NCI-H82 treated with DMSO at 0.1 percent for 48 hours (cell line): ENCODE measurements at regions not wholly inside any gene's neighbourhood (a gene's known extent, or its start where the extent isn't known, plus 50 kb on each side); places are given as distances from the start of the nearest gene placed in this dataset.
"Not testable (repeated sequence)": the region's sequence is repeated elsewhere in the genome, so short reads cannot be mapped to it uniquely, and the experiment has no call there.

Experiments used
- DNase-seq: peaks from one replicate; lab custom pipeline; 2025; ENCODE audit not compliant: unreplicated experiment; lab: John Stamatoyannopoulos, UW

DNA sequence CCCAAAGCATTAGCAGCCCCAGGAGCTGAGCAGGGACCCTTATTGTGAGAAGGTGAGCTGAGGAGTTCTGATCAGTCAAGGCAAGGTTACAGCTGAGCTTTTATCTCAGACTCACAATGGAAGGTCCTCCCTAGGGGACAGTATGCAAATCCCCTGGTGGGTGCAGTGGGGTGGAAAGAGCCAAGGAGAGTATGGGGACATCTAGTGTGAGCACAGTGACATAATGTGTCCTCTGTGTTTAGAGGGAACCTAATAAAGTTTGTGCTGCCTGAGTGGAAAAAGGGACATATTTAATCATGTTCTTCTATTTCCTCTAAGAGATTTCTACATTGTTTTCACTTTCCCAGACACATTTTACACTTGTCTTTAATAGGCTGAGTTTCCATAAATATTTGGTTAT, 438.0 kb downstream of the RPIA start:
- DNase-seq: not testable (repeated sequence)

DNA sequence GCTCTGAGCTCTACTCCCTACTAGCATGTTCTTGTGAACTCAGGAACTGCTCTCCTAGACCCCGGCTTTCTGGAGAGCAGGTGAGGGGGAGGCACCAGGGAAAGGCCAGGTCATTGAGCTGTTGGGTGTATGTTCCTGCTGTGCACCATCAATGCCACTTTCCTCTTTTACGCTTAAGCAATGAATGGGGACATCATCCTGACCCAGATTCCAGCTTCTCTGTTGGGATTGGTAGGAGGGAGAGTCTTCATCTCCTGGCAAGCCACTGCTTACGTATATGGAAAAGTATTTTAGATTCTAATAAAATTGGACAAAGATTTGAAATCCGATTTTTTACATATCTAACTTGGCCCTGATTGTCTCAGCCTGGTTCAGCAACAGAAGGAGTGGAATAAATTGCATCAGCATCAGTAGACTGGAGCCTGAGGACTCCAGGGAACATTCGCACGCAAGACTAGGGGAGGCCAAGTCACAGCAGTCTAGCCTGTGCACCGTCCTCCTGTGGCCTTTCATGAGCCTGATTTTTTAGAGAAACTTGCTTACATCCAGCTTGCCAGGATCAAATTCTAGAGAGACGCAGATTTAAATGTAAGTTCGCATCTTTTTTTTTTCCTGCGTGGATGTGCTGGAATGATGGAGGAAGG, 439.3 kb downstream of the RPIA start:
- DNase-seq: not testable (repeated sequence)

DNA sequence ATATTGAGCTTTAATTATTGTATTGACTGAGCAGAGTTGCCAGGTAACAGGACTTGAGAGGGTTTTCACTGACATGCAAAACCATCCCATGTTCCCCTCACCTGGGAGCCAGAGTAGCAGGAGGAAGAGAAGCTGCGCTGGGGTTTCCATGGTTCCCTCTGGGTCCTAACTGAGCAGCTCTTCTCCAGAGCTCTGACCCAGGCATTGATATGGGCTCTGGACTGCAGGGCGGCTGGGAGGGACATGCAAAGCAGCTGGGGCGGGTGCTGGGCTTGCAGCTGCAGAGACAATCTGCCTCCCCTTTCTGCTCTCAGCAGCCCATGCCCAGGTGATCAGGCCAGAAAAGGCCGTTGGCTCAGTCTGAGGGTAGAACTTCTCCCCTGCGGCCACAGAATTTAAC, 451.5 kb downstream of the RPIA start:
- not testable (repeated sequence) for DNase-seq

DNA sequence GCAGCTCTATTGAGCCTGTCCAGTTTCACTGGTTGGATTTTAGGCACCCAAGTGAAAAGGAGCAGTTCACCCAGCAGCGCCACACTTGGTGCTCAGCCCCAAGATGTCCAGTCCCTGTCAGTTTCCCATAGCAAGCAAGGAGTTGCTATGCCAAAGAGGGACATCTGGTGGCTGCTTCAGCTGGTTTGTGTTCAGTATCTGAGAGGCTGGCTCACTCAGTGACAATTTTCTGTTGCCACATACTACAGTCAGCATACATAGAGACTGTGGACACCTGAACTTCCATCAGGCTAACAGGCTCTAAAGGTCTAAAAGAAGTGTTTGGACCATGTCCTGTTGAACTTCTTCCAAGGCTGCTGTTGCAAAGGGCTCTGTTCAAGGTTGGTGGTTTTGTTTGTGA, 453.9 kb downstream of the RPIA start:
- DNase-seq: not testable (repeated sequence)

DNA sequence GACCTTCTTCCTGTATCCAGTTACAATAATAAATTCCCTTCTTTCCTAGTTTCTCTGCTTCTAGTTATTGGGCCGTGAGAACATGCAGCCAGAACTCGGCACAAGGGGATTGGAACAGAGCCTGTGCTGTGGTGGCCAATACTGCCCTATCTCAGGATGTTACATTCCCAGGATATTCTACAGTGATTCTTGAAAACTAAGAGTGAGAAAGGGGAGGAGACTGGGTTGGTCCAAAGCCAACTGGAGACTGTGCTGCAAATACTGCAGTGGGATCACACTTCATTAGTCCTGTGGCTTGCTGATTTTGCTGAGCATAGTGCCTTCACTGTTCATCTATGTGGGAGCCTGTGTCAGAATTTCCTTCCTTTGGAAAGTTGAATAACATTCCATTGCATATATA, 456.8 kb downstream of the RPIA start:
- not testable (repeated sequence) for DNase-seq

DNA sequence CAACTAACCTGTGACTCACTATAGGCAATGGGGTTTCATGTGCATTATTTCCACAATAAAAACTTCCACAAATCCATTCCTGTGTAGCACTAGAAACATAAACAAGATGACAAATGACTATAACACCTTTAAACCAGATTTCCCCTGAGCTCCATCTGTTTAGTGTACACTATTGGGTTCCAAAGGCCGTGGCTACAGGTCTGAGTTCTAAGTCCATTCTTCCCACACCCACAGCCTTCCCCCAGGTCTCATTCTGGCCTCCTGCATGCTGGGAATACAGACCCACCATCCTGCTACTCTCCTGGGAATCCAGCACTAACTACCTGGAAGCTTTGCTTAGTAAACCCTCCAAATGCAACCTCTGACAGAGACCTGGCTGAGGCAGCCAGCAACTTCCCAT, 460.2 kb downstream of the RPIA start:
- not testable (repeated sequence) for DNase-seq

DNA sequence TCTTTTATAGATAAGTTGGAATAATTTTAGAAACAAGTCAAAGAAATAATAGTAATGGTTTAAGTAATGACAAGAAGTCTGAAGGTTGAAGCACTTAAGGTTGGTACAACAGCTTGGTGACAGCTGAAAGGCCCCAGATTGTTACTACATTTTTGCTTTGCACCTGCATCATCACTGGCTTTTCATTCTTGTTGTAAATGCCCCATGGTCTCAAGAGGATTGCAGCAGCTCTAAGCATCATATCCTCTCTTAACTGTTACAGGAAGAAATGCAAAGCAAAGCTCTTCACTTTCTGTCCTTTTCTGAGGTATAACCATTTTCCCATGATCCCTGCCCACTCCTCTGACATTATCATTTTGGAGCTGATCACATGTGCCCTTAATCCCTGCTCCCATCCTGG, 461.0 kb downstream of the RPIA start:
- not testable (repeated sequence) for DNase-seq

DNA sequence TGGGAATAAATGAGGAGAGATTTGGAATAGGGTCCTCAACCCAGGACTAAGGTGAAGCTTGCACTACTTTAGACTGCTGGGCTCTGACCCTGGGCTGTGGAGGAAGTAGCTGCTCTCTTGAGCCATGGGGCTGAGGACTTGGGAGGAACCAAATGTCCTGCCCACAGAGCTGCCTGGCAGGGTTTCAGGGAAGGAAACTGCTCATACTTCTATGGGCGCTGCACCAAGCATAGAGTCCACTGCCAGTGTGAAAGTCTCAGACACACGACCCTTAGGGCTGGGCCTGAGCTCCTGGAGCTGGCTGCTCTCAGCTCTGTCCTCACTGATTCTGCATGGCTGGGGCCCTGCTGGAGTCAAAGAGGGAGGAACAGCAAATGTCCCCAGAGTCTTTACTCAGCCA, 461.7 kb downstream of the RPIA start:
- not testable (repeated sequence) for DNase-seq

DNA sequence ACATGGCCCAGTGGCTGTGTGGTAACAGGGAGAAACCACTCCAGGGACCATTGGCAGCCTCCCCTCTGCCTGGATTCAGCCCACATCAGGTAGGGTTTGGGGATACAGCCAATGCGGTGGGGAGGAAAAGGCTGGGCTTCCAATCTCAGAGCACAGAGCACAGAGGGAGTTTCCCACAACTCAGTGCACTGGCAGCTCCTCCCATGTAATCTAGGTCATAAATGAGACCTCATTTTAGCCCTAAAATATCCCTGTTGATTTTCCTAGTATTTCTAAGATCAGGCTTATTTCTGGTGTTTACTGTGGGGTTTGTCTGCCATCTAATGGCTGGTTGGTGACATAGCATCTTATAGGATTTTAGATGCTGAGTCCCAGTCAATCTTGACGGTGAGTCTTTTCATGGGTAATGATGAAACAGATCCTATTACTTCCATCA, 462.8 kb downstream of the RPIA start:
- DNase-seq: not testable (repeated sequence)

DNA sequence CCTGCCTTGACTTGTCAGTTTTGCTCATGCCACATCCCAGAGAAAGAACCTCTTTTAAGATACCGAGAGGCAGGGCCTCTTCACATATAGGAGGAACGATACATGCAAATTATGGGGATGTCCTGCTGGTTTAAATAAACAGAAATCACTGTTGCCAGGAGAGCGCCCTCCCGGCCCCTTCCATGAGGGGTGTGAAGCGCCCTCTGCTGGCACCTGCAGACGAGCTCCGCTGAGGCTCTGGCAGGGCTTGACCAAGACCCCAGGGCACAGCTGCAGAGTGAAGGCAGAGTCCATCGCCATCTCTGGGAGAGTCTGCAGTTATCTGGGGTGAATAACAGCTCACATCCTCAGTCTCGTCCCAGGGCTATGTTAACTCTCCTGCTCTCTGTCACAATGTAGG, 468.8 kb downstream of the RPIA start:
- DNase-seq: not testable (repeated sequence)

DNA sequence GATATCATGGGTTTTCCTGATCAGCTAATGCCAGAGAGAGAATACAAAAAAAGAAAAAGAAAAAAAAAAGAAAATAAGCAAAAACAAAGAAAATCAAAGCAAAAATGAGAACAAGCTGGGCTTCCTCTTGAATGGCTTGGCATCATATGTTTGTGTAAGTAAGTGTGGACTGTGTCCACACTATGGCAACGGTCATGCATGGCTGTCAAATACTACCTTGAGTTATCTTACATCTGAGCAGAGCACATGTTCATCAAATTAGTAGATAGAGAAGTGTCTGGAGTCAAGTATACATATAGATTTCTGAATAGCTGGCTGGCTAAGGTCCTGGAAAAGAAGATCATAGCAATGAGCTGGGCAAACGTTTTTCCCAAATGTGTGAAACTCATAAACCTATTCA, 470.2 kb downstream of the RPIA start:
- not testable (repeated sequence) for DNase-seq

DNA sequence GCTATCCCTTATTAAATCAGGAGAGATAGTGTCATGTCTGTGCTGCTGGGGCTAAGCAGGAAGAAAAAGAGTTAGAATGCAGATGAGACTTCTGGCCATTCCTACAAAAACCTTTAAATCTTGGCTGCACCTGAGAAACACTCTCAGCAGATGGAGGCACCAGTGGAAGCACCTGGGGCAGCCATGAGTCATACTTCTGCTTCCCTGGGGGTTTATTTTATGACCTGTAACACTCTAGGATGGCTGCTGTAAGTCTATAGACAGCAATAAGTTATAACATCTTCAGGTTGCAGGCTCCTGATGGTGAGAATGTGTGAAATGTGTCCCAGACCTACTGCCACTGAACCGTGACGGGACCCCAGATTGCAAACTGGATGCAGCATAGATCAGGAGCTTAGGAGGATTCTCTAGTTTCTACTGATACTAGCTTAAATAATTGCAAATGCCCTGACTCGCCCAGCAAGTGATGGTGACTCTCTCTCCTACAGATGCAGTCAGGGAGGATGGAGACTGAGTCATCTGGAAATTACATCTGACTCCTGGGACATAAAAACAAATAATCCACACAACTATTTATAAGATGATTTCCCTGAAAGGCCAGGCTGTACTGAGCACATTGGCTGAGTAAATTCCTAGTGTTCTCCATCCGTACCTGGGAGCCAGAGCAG, 479.2 kb downstream of the RPIA start:
- DNase-seq: not testable (repeated sequence)

DNA sequence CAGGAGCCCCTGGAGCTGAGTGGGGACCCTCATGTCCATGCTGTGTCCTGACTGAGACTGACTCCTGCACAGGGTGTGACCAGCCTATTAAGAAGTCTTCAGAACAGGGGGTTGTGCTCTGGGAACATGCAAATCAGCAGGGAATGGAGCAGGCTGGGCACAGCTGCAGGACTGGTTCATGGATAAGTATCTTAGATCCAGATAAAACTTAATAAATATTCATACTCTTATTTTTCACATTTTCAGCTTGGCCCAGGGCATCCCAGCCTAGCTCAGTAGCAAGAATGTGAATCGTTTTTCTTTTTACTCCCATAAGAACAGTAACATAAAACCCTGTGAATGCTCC, 479.7 kb downstream of the RPIA start:
- not testable (repeated sequence) for DNase-seq

DNA sequence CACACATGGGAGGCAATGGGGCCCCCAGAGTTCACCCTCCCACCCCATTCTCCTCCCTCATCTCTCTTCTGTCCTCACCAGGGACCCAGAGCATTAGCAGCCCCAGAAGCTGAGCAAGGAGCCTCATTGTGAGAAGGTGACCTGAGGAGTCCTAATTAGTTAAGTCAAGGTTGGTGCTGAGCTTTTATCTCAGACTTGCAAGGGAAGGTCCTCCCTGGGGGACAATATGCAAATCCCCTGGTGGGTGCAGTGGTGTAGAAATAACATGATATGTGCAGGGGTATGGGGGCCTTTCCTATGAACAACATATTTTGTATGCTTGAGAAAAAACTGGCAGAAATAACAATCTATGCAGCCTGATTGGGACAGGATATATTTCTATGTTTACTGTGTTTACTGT, 485.5 kb downstream of the RPIA start:
- DNase-seq: not testable (repeated sequence)

DNA sequence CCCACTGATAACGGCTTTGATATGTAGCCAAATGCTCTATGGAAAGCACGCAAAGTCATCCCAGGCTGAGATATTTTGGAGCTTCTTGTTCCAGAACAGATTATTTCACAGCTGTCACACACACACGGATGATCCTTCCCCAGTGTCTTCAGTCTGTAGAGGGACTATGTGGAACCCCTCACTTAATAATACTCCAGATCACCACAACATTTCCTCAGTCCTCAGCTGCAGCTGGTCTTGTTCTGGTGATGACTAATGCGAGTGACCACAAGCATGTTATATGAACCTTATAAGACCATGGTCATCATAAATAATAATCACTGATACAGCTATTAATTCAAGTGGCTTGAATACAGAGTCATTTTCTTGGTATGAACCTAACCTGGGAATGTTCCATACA, 490.7 kb downstream of the RPIA start:
- DNase-seq: not testable (repeated sequence)

DNA sequence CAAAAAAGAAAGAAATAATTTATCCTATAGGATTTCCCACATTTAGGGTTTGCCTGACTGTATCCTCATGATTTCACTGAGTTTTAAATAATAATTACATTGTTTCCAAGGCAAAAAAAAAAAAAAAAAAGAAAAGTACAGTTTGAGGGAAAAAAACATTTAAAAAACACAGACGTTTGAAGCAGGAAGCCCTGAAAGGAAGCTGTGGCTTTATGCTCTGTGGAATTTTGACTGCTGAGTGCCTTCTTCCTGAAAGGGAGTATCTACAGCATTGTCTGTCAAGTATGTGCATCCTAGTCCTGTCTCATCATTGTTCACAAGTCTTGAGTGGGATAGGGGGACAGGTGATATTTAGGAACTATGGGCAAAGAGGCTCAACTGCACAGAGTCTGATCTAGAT, 493.3 kb downstream of the RPIA start:
- not testable (repeated sequence) for DNase-seq

DNA sequence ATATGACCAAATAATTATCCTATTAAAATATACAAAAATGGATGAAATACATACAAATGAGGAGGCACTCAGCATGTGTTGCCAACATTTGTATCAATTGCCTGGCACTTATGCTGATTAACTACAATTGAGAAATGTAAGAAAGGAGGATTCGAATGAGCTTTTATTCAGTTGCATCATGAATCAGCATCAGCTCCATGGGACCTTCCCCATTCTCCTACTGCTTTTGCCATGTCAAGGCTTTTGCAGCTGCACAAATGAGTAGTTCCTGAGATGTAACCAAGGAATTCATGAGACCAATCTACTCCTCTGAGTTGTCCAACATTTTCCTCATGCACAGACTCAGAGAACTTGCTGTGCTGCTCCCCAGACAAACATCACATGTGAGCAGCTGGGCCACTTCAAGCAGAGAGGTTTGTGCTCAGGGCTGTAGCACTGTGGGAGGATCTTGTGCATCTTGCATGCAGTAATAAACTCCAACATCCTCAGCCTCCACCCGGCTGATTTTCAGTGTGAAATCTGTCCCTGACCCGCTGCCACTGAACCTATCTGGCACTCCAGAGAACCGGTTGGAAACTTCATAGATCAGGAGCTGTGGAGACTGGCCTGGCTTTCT, 504.3 kb downstream of the RPIA start:
- not testable (repeated sequence) for DNase-seq

DNA sequence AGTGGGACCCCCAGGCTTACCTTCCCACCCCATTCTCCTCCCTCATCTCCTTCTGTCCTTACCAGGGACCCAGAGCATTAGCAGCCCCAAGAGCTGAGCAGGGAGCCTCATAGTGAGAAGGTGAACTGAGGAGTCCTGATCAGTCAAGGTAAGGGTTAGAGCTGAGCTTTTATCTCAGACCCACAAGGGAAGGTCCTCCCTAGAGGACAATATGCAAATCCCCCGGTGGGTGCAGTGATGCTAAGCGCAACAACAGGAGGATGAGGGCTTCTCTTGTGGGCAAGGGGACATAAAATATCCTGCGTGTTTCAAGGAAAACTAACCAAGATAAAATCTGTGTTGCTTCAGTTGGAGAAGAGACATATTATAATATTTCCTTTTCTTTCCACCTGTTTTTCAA, 505.2 kb downstream of the RPIA start:
- DNase-seq: not testable (repeated sequence)

DNA sequence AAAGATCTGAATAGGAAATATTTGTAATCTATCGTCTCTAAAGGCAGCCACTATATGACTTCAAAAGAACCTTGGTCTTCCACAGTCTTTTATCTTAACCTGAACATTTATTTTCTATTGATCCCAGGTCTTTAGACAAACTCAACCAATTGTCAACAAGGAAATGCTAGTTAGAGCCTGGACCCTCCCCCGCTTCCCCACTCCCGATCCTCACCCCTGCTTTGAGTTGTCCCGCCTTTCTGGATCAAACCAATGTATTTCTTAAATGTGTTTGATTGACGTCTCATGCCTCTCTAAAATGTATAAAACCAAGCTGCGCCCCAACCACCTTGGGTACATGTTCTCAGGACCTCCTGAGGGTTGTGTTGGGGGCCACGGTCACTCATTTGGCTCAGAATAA, 506.6 kb downstream of the RPIA start:
- not testable (repeated sequence) for DNase-seq

DNA sequence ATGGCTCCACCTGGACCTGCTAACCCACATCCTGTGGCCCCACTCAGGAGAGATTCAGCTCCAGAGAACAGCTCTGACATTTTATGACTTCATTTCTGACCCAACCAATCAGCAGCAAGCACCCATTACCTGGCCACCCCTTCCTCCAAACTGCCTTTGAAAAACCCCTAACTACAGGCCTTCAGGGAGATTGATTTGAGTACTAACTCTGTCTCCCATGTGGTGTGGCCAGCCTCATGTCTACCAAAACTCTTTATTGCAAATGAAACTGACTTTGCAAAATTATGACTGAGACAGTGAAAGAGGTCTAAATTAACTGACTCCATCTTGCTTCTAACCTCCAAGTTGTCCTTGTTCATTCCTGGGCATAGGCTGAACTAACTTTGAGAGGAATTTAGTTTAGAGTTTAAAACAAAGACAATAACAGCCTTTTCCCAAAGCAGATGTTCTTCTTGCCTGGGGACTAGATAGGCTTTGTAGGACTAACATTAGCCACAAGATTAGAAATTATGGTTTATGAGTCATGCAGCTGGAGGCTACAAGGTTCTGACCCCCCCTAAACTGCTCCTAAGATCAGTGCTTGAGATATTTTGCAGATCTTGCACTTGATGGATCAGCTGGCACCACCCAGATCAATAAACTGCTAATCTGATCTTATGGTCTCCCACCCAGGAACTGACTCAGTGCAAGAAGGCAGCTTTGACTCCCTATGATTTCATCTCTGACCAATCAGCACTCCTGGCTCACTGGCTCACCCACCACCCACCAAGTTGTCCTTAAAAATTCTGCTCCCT, 508.2 kb downstream of the RPIA start:
- DNase-seq: not testable (repeated sequence)

DNA sequence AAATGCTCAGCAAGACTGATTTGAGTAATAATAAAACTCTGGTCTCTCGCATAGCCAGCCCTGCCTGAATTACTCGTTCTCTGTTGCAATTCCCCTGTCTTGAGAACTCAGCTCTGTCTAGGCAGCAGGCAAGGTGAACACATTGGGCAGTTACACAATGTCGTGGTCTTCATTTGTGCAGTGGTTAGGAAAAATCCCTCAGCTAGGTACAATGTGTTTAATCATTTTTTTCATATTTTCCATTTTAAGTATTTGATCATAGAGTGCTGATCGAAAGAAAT, 508.7 kb downstream of the RPIA start:
- DNase-seq: not testable (repeated sequence)

DNA sequence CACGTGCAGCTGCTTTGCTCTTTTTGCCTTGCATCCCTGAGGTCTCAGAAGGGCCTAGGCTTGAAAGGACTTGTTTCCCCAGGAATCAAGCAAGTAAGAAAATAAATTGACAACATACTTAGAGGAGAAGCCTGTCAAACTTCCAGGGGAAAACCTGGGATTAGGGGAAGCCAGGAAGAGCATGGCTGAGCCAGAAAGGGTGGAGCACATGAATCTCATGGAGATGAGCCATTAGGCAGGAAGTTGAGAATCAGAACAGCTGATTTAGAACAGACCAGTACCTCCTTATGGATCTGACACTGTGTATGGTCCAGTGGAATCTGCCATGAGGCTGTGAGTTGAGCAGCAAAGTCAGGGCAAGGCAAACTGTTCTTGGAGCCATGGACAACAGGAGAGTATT, 511.0 kb downstream of the RPIA start:
- not testable (repeated sequence) for DNase-seq
